ENCODE measurements at regions not wholly inside any gene's neighbourhood (a gene's known extent, or its start where the extent isn't known, plus 50 kb on each side); places are given as distances from the start of the nearest gene placed in this dataset.

GRCh38 chr6:137341681-137342195, 122.6 kb upstream of the IFNGR1 start:
- no peaks in the 10 kb centered on the region for H3K9me3 ChIP-seq
- no peaks in the 10 kb centered on the region for H3K36me3 ChIP-seq (replicated peaks in 1 of 2; ENCODE audit: insufficient read depth in 1 of 2, low read depth in 2 of 2)
- peaks cover 13% of the 10 kb centered on the region for H3K4me1 ChIP-seq
- DNase-seq (peak; percentile 39 to 68 (median 49)), ATAC-seq (peak; percentile 48)
- peak in 3 of 7 experiments; percentile 25 to 46 (median 42) for TF ChIP-seq CTCF (IDR thresholded peaks at IDR 0.05)
- no peak for TF ChIP-seq POLR2A (IDR thresholded peaks at IDR 0.05)
- 36 to 54% methylated on average over 15 of the region's 15 CpGs for WGBS, 2 donors
- no peaks in the 10 kb centered on the region for H3K27me3 ChIP-seq
- intact Hi-C loops (cut with DNase I): no loop called here
- H3K27ac ChIP-seq: no peak overlapping the region
- no peak overlapping the region for H3K4me3 ChIP-seq

DNA sequence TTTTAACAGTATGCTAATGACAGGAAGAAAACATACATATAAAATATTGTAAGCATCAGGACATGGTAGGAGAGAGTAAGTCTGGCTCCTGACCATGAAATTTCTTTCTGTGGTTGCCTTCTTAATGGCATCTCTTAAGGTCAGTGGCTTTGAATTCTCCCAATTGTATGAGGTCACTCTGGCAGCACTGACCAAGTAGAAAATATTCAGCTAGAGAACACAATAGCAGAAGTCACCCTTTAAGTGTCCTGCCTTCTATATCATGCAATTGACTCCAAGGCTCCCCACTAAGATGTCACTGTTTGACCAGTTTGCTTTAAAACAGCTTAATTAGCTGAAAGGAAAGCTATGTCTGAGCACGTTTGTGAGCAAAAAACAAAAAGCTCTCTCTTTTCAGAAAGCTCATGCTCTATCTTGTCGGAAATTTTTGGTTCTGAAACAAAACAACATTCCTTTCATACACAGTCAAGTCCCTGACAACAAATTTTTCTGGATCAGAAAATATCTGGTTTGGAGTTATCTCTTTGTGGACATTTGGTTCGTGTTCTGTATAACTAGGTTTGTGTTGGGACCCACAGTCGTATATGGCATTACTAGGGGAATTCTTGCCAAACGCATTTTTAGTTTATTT, 120.9 kb upstream of the IFNGR1 start:
- Histone ChIP-seq H3K36me3 (replicated peaks in 1 of 2; ENCODE audit: insufficient read depth in 1 of 2, low read depth in 2 of 2) (no peaks in the 10 kb centered on the region), H3K4me1 (peaks cover 13% of the 10 kb centered on the region), H3K4me3 (no peak overlapping the region), H3K9me3 (no peaks in the 10 kb centered on the region), H3K27me3 (no peaks in the 10 kb centered on the region), H3K27ac (no peak overlapping the region)
- WGBS, 2 donors: 34 to 39% methylated on average over 5 of the region's 5 CpGs
- no peak for DNase-seq
- TF ChIP-seq CTCF (IDR thresholded peaks at IDR 0.05): no peak
- no peak for TF ChIP-seq POLR2A (IDR thresholded peaks at IDR 0.05)
- no peak for ATAC-seq
- intact Hi-C loops (cut with DNase I): no loop called here

DNA sequence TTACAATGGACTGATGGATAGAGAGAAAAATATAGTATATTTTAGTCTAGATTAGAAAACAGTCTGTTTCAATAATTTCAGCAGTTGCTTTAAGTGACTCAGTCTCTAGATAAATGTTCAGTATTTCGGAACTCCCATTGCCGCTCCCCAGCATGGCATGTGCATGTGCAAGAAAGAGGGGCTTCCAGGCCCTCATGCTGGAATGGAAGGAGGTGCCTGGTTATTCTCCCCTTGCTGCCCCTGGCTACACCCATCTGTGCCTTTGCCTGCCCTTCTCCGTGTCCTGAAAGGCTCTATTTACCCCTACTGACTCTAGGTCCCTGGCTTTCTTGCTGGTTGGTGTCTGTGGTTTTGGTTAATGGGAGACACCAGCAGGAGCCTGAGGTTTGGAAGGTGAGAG, 115.7 kb upstream of the IFNGR1 start:
- 85 to 92% methylated on average over 3 of the region's 3 CpGs for WGBS, 2 donors
- no peaks in the 10 kb centered on the region for H3K4me1 ChIP-seq
- H3K4me3 ChIP-seq: no peak overlapping the region
- H3K27me3 ChIP-seq: no peaks in the 10 kb centered on the region
- H3K27ac ChIP-seq: no peak overlapping the region
- intact Hi-C loops (cut with DNase I): no loop called here
- H3K36me3 ChIP-seq (replicated peaks in 1 of 2; ENCODE audit: insufficient read depth in 1 of 2, low read depth in 2 of 2): no peaks in the 10 kb centered on the region
- no peak for TF ChIP-seq CTCF (IDR thresholded peaks at IDR 0.05)
- no peak for TF ChIP-seq POLR2A (IDR thresholded peaks at IDR 0.05)
- no peak for ATAC-seq
- DNase-seq: no peak
- no peaks in the 10 kb centered on the region for H3K9me3 ChIP-seq

DNA sequence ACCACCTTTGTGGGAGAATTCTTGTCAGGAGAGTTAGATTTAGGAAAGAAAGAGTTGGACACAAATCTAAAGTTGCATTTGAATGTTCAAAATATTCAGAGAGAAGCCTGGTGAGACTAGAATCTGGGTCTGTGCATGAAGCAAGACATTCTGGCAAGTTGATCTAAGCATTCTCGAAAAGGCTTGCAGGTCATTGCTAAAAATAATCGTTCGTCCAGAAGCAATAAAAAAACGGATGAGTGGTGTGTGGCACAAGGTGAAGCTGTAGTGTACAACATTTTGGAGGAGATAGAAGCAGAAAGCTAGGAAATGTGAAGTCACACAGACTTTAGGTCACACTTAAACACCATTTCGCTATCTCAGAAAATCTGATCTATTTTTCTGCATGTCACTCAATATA, 114.9 kb upstream of the IFNGR1 start:
- no peaks in the 10 kb centered on the region for H3K27me3 ChIP-seq
- no peak overlapping the region for H3K27ac ChIP-seq
- WGBS, 2 donors: 63 to 75% methylated on average over 5 of the region's 5 CpGs
- ATAC-seq (no peak), DNase-seq (no peak)
- intact Hi-C loops (cut with DNase I): no loop called here
- no peaks in the 10 kb centered on the region for H3K9me3 ChIP-seq
- TF ChIP-seq POLR2A (IDR thresholded peaks at IDR 0.05) (no peak), CTCF (IDR thresholded peaks at IDR 0.05) (no peak)
- no peaks in the 10 kb centered on the region for H3K4me1 ChIP-seq
- H3K4me3 ChIP-seq: no peak overlapping the region
- no peaks in the 10 kb centered on the region for H3K36me3 ChIP-seq (replicated peaks in 1 of 2; ENCODE audit: insufficient read depth in 1 of 2, low read depth in 2 of 2)

Measured in body of pancreas (tissue), 4 donors.